Gastrocnemius medialis (tissue), 4 donors: ENCODE measurements at regions not wholly inside any gene's neighbourhood (a gene's known extent, or its start where the extent isn't known, plus 50 kb on each side); places are given as distances from the start of the nearest gene placed in this dataset.

Experiments
- CTCF ChIP-seq, 5 experiments: fragments of 450-650 bp in 3 of 5; fragments of 200-600 bp in 2 of 5; sonication (generic) in 2 of 5; IDR thresholded peaks in 4 of 5; conservative IDR thresholded peaks in 1 of 5; 1 replicate in 4 of 5; 2 replicates in 1 of 5; pipeline ENCODE4 v1.5.1; 2016 to 2019; ENCODE audit warnings: antibody characterized with exemption in 5 of 5, mild to moderate bottlenecking in 3 of 5, moderate library complexity in 3 of 5
- POLR2A ChIP-seq, 2 donors: fragments of 450-650 bp; IDR thresholded peaks; one replicate each; pipeline ENCODE4 v1.6.1; 2017; ENCODE audit warnings: antibody characterized with exemption in 2 of 2, mild to moderate bottlenecking in 2 of 2, moderate library complexity in 2 of 2

GRCh38 chr13:70448820-70449219 lies 340.6 kb upstream of the KLHL1 start:
- TF ChIP-seq POLR2A (IDR thresholded peaks at IDR 0.05) (no peak), CTCF (IDR thresholded peaks at IDR 0.05 in 4 of 5, conservative IDR thresholded peaks at IDR 0.05 in 1 of 5) (no peak)
